ENCODE measurements at regions not wholly inside any gene's neighbourhood (a gene's known extent, or its start where the extent isn't known, plus 50 kb on each side); places are given as distances from the start of the nearest gene placed in this dataset.

- H3K4me3 ChIP-seq (ENCODE audit: low read depth in 1 of 2, low read length in 2 of 2), result no peak overlapping the region
- H3K9ac ChIP-seq (ENCODE audit: low read length), result no peak overlapping the region
- no peaks in the 10 kb centered on the region for H3K27me3 ChIP-seq (ENCODE audit: control insufficient read depth in 1 of 2, insufficient read depth in 2 of 2, low read length in 2 of 2)
- H3K4me1 ChIP-seq (ENCODE audit: insufficient read depth, low read length), result no peaks in the 10 kb centered on the region
- no peaks in the 10 kb centered on the region for H3K36me3 ChIP-seq (ENCODE audit: insufficient read depth, low read length)
- no peak overlapping the region for H3K27ac ChIP-seq (ENCODE audit: low read depth, low read length)
- no peaks in the 10 kb centered on the region for H3K9me3 ChIP-seq (ENCODE audit: low read length)
Observed at GRCh38 chr4:28388471-28388870, 1527.8 kb downstream of the STIM2 start.

- H3K27ac ChIP-seq (ENCODE audit: low read depth, low read length), result no peak overlapping the region
- H3K9ac ChIP-seq (ENCODE audit: low read length), result no peak overlapping the region
Observed at GRCh38 chr4:28391877-28392276, 1531.2 kb downstream of the STIM2 start.

GRCh38 chr4:28402751-28403150 is 1542.1 kb downstream of the STIM2 start:
- H3K9me3 ChIP-seq (ENCODE audit: low read length), result no peaks in the 10 kb centered on the region
- no peak overlapping the region for H3K9ac ChIP-seq (ENCODE audit: low read length)
- no peaks in the 10 kb centered on the region for H3K27me3 ChIP-seq (ENCODE audit: control insufficient read depth in 1 of 2, insufficient read depth in 2 of 2, low read length in 2 of 2)
- H3K36me3 ChIP-seq (ENCODE audit: insufficient read depth, low read length), result no peaks in the 10 kb centered on the region
- H3K27ac ChIP-seq (ENCODE audit: low read depth, low read length), result no peak overlapping the region
- no peak overlapping the region for H3K4me3 ChIP-seq (ENCODE audit: low read depth in 1 of 2, low read length in 2 of 2)
- H3K4me1 ChIP-seq (ENCODE audit: insufficient read depth, low read length), result no peaks in the 10 kb centered on the region

More at GRCh38 chr4:28391877-28392276, 1531.2 kb downstream of the STIM2 start:
- Histone ChIP-seq H3K36me3 (ENCODE audit: insufficient read depth, low read length) (no peaks in the 10 kb centered on the region), H3K4me1 (ENCODE audit: insufficient read depth, low read length) (no peaks in the 10 kb centered on the region), H3K4me3 (ENCODE audit: low read depth in 1 of 2, low read length in 2 of 2) (no peak overlapping the region), H3K9me3 (ENCODE audit: low read length) (no peaks in the 10 kb centered on the region), H3K27me3 (ENCODE audit: control insufficient read depth in 1 of 2, insufficient read depth in 2 of 2, low read length in 2 of 2) (no peaks in the 10 kb centered on the region)

GRCh38 chr4:28421221-28421620 is 1560.6 kb downstream of the STIM2 start:
- no peak overlapping the region for H3K9ac ChIP-seq (ENCODE audit: low read length)
- H3K27me3 ChIP-seq (ENCODE audit: control insufficient read depth in 1 of 2, insufficient read depth in 2 of 2, low read length in 2 of 2), result no peaks in the 10 kb centered on the region
- no peaks in the 10 kb centered on the region for H3K9me3 ChIP-seq (ENCODE audit: low read length)
- no peak overlapping the region for H3K27ac ChIP-seq (ENCODE audit: low read depth, low read length)
- H3K4me1 ChIP-seq (ENCODE audit: insufficient read depth, low read length), result no peaks in the 10 kb centered on the region
- H3K4me3 ChIP-seq (ENCODE audit: low read depth in 1 of 2, low read length in 2 of 2), result no peak overlapping the region
- H3K36me3 ChIP-seq (ENCODE audit: insufficient read depth, low read length), result no peaks in the 10 kb centered on the region

DNA sequence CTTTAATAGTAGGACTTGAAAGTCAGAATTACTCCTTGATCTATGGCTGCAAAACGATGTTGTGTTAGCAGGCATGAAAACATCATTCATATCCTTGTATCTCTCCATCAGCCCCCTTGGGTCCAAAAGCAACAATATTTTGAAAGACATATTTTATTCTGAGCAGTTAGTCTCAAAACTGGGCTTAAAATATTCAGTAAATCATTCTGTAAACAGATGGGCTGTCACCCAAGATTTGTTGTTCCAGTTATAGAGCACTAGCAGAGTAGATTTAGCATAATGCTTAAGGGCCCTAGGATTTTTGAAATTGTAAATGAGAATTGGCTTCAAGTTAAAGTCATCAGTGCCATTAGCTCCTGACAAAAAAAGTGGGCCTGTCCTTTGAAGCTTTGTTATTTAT is 1565.6 kb downstream of the STIM2 start:
- Histone ChIP-seq H3K27ac (ENCODE audit: low read depth, low read length) (no peak overlapping the region), H3K9ac (ENCODE audit: low read length) (no peak overlapping the region), H3K27me3 (ENCODE audit: control insufficient read depth in 1 of 2, insufficient read depth in 2 of 2, low read length in 2 of 2) (no peaks in the 10 kb centered on the region), H3K4me1 (ENCODE audit: insufficient read depth, low read length) (no peaks in the 10 kb centered on the region), H3K4me3 (ENCODE audit: low read depth in 1 of 2, low read length in 2 of 2) (no peak overlapping the region), H3K36me3 (ENCODE audit: insufficient read depth, low read length) (no peaks in the 10 kb centered on the region), H3K9me3 (ENCODE audit: low read length) (no peaks in the 10 kb centered on the region)

- Histone ChIP-seq H3K4me3 (ENCODE audit: low read depth in 1 of 2, low read length in 2 of 2) (no peak overlapping the region), H3K4me1 (ENCODE audit: insufficient read depth, low read length) (no peaks in the 10 kb centered on the region), H3K27me3 (ENCODE audit: control insufficient read depth in 1 of 2, insufficient read depth in 2 of 2, low read length in 2 of 2) (no peaks in the 10 kb centered on the region), H3K9ac (ENCODE audit: low read length) (no peak overlapping the region), H3K27ac (ENCODE audit: low read depth, low read length) (no peak overlapping the region), H3K36me3 (ENCODE audit: insufficient read depth, low read length) (no peaks in the 10 kb centered on the region), H3K9me3 (ENCODE audit: low read length) (no peaks in the 10 kb centered on the region)
Observed at GRCh38 chr4:28427306-28428085, 1566.9 kb downstream of the STIM2 start.

DNA sequence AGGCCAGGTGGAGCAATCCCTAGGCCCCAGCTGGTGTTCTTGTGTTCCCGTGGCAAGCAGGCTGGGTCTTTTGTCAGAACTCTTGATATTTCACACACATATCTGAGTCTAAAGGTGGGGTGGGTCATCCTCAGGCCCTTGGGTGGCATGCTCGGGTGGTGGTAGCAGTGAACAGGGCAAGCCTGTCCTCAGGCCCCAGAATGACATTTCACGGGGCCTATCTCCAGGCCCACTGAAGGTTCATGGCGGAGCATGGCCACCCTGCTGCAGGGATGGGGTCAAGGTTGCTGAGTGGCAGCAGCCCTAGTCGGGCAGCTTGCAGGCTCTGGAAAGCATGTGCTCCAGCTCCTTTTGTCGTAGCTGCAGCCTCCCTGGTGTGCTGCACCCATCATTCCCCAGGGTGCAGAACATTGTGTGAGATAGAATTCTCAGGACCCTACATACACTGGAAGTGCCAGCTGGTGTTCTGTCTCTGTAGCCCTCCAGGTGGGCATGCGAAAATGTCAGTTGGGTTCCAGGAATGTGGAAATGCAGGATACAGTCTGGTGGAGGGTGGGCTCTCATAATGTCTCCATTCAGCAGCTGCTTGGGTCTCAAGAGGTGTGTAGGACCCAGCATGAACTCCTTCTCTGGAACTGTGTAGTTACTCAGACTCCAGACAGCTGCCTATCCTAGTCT is 1571.8 kb downstream of the STIM2 start:
- Histone ChIP-seq H3K4me1 (ENCODE audit: insufficient read depth, low read length) (no peaks in the 10 kb centered on the region), H3K27me3 (ENCODE audit: control insufficient read depth in 1 of 2, insufficient read depth in 2 of 2, low read length in 2 of 2) (no peaks in the 10 kb centered on the region), H3K27ac (ENCODE audit: low read depth, low read length) (no peak overlapping the region), H3K9me3 (ENCODE audit: low read length) (no peaks in the 10 kb centered on the region), H3K9ac (ENCODE audit: low read length) (no peak overlapping the region), H3K36me3 (ENCODE audit: insufficient read depth, low read length) (no peaks in the 10 kb centered on the region), H3K4me3 (ENCODE audit: low read depth in 1 of 2, low read length in 2 of 2) (no peak overlapping the region)

DNA sequence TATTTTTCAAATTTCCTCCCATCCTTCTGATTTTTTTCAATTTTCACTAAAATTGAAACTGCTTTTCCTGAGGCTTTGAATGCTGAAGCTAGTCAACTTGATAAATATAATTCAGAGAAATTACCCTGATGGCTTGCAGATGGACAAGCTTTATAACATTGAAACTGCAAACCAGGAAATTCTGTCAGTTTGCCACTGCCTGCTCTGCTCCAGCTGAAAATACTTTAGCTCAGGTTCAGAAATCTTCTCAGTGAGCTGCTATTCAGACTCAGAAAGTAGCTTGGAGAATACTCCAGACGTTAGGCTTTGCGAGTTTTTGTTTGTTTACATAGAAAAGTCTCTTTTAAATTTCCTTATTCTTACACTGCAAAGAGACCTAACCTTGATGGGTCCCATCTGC is 1574.7 kb downstream of the STIM2 start:
- H3K9me3 ChIP-seq (ENCODE audit: low read length), result no peaks in the 10 kb centered on the region
- H3K9ac ChIP-seq (ENCODE audit: low read length), result no peak overlapping the region
- no peaks in the 10 kb centered on the region for H3K4me1 ChIP-seq (ENCODE audit: insufficient read depth, low read length)
- no peaks in the 10 kb centered on the region for H3K27me3 ChIP-seq (ENCODE audit: control insufficient read depth in 1 of 2, insufficient read depth in 2 of 2, low read length in 2 of 2)
- H3K4me3 ChIP-seq (ENCODE audit: low read depth in 1 of 2, low read length in 2 of 2), result no peak overlapping the region
- no peak overlapping the region for H3K27ac ChIP-seq (ENCODE audit: low read depth, low read length)
- H3K36me3 ChIP-seq (ENCODE audit: insufficient read depth, low read length), result no peaks in the 10 kb centered on the region

DNA sequence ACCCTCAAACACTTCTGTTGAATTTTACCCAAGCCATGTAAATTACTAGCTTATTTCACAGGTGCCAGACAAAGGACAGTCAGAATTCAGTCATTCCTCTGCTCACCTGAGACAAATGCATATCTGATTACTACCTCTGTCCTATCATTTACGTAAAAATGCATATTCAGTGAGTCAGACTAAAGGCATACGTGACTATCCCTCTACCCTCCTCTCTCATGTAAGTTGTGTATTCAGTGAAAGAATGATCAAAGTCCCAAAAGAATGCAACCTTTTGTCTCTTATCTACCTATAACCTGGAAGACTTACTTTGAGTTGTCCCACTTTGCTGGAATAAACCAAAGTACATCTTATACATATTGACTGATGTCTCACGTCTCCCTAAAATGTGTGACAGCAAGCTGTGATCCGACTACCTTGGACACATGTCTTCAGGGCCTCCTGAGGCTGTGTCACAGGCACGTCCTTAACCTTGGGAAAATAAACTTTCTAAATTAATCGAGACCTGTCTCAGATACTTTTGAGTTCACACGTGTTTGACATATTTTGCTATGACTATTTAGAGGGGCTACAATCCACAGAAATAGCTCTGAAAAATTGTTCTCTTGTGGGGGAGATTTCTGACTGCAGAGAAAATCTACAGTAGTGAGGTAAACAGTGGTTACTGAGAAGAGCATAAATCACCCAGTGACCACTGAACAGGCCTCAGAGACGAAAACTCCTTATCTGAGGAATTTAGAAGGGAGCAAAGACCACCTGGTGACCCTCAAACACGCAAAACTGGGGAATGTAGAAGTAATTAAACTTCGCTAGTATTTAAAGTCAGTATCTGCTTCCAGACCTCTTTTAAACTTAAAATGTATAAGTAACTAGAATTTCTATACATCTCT is 1575.8 kb downstream of the STIM2 start:
- no peaks in the 10 kb centered on the region for H3K36me3 ChIP-seq (ENCODE audit: insufficient read depth, low read length)
- no peak overlapping the region for H3K9ac ChIP-seq (ENCODE audit: low read length)
- H3K27me3 ChIP-seq (ENCODE audit: control insufficient read depth in 1 of 2, insufficient read depth in 2 of 2, low read length in 2 of 2), result no peaks in the 10 kb centered on the region
- no peaks in the 10 kb centered on the region for H3K9me3 ChIP-seq (ENCODE audit: low read length)
- no peaks in the 10 kb centered on the region for H3K4me1 ChIP-seq (ENCODE audit: insufficient read depth, low read length)
- H3K4me3 ChIP-seq (ENCODE audit: low read depth in 1 of 2, low read length in 2 of 2), result no peak overlapping the region
- no peak overlapping the region for H3K27ac ChIP-seq (ENCODE audit: low read depth, low read length)

- no peaks in the 10 kb centered on the region for H3K9me3 ChIP-seq (ENCODE audit: low read length)
- H3K27ac ChIP-seq (ENCODE audit: low read depth, low read length), result no peak overlapping the region
- no peaks in the 10 kb centered on the region for H3K27me3 ChIP-seq (ENCODE audit: control insufficient read depth in 1 of 2, insufficient read depth in 2 of 2, low read length in 2 of 2)
- no peaks in the 10 kb centered on the region for H3K36me3 ChIP-seq (ENCODE audit: insufficient read depth, low read length)
- H3K9ac ChIP-seq (ENCODE audit: low read length), result no peak overlapping the region
- no peaks in the 10 kb centered on the region for H3K4me1 ChIP-seq (ENCODE audit: insufficient read depth, low read length)
- no peak overlapping the region for H3K4me3 ChIP-seq (ENCODE audit: low read depth in 1 of 2, low read length in 2 of 2)
Observed at GRCh38 chr4:28443371-28443770, 1582.7 kb downstream of the STIM2 start.

GRCh38 chr4:28443801-28444412 is 1583.3 kb downstream of the STIM2 start:
- Histone ChIP-seq H3K4me1 (ENCODE audit: insufficient read depth, low read length) (no peaks in the 10 kb centered on the region), H3K36me3 (ENCODE audit: insufficient read depth, low read length) (no peaks in the 10 kb centered on the region), H3K27ac (ENCODE audit: low read depth, low read length) (no peak overlapping the region), H3K4me3 (ENCODE audit: low read depth in 1 of 2, low read length in 2 of 2) (no peak overlapping the region), H3K27me3 (ENCODE audit: control insufficient read depth in 1 of 2, insufficient read depth in 2 of 2, low read length in 2 of 2) (no peaks in the 10 kb centered on the region), H3K9ac (ENCODE audit: low read length) (no peak overlapping the region), H3K9me3 (ENCODE audit: low read length) (no peaks in the 10 kb centered on the region)

Measured in muscle layer of colon (tissue), 2 donors.